GM12892 (cell line): ENCODE measurements at regions not wholly inside any gene's neighbourhood (a gene's known extent, or its start where the extent isn't known, plus 50 kb on each side); places are given as distances from the start of the nearest gene placed in this dataset.

Source experiments
- POLR2A ChIP-seq: IDR thresholded peaks from 2 replicates; pipeline ENCODE4 v1.6.1; 2011; ENCODE audit warnings: low read depth, low read length, control low read depth
- POLR2AphosphoS5 ChIP-seq: IDR thresholded peaks from 2 replicates; pipeline ENCODE4 v1.6.1; 2011; ENCODE audit warnings: low read depth, low read length, control low read depth
- TAF1 ChIP-seq: IDR thresholded peaks from 2 replicates; pipeline ENCODE4 v1.6.1; 2011; ENCODE audit warnings: low read depth, mild to moderate bottlenecking, control low read depth, low read length, borderline replicate concordance

DNA sequence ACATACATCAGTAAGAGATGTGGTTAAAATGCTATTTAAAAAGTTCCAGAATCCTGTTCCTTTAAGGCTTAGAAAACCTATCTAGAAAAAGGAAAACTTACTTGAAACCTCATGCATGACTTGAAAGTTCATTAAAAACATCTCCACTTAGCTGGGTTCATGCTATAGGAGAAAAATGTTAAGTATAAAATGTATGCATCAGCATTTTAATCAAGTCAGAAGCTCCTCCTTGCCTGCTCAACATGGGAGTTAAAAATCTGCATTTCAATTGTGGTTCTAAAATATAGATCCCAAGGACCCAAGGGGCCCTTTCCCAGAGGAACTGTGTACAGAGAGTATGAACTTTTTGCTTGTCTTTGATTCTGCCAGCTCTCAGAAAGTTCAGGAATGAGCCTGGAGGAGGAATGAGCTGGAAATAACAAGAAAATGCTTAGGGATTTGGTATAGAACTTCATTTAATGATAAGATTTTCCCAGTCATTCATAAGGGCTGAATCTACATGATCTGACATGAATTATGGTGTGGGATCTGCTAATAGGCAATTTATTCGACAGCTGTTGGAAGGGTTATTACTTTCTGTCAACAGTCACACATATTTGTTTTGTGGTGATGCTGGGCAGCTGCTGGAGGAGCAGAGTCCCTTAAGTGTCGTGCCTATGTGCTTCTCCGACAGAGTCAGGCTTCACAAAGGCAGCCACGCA lies 85.6 kb upstream of the MTPN start:
- TF ChIP-seq POLR2AphosphoS5 (no peak), POLR2A (no peak), TAF1 (no peak)
